Gastrocnemius medialis (tissue), 4 donors: ENCODE measurements at regions not wholly inside any gene's neighbourhood (a gene's known extent, or its start where the extent isn't known, plus 50 kb on each side); places are given as distances from the start of the nearest gene placed in this dataset.

Source experiments
- CTCF ChIP-seq, 5 experiments: fragments of 450-650 bp in 3 of 5; fragments of 200-600 bp in 2 of 5; sonication (generic) in 2 of 5; IDR thresholded peaks in 4 of 5; conservative IDR thresholded peaks in 1 of 5; 1 replicate in 4 of 5; 2 replicates in 1 of 5; pipeline ENCODE4 v1.5.1; 2016 to 2019; ENCODE audit warnings: antibody characterized with exemption in 5 of 5, mild to moderate bottlenecking in 3 of 5, moderate library complexity in 3 of 5
- POLR2A ChIP-seq, 2 donors: fragments of 450-650 bp; IDR thresholded peaks; one replicate each; pipeline ENCODE4 v1.6.1; 2017; ENCODE audit warnings: antibody characterized with exemption in 2 of 2, mild to moderate bottlenecking in 2 of 2, moderate library complexity in 2 of 2

- TF ChIP-seq CTCF (IDR thresholded peaks at IDR 0.05 in 4 of 5, conservative IDR thresholded peaks at IDR 0.05 in 1 of 5) (no peak), POLR2A (IDR thresholded peaks at IDR 0.05) (no peak)
Observed at GRCh38 chr12:86914721-86915120, 658.5 kb upstream of the MGAT4C start.
